ENCODE measurements at regions not wholly inside any gene's neighbourhood (a gene's known extent, or its start where the extent isn't known, plus 50 kb on each side); places are given as distances from the start of the nearest gene placed in this dataset.

DNA sequence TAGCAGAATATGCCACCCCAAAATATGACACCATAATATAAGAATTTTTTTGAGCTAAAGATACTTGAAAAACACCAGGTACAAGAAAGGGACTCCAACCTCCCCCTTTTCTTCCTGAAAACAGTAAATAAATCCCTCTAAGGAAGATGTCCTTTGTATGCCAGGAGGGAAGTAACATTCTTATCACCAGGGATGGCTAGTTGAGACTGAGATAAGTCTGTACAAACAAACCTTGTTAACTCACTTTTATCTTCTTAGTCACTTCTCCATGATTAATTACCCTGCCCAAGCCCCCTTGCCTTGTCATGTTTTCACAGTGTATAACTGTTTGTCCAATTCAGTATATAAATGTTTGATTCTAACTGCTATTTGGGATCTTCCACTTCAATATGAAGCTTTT, 888.0 kb downstream of the PCDH18 start:
- Histone ChIP-seq H3K4me3 (no peak overlapping the region), H3K36me3 (no peaks in the 10 kb centered on the region), H3K27ac (no peak overlapping the region), H3K4me1 (no peaks in the 10 kb centered on the region), H3K9me3 (no peaks in the 10 kb centered on the region), H3K27me3 (no peaks in the 10 kb centered on the region)
- TF ChIP-seq, protein P1, sequence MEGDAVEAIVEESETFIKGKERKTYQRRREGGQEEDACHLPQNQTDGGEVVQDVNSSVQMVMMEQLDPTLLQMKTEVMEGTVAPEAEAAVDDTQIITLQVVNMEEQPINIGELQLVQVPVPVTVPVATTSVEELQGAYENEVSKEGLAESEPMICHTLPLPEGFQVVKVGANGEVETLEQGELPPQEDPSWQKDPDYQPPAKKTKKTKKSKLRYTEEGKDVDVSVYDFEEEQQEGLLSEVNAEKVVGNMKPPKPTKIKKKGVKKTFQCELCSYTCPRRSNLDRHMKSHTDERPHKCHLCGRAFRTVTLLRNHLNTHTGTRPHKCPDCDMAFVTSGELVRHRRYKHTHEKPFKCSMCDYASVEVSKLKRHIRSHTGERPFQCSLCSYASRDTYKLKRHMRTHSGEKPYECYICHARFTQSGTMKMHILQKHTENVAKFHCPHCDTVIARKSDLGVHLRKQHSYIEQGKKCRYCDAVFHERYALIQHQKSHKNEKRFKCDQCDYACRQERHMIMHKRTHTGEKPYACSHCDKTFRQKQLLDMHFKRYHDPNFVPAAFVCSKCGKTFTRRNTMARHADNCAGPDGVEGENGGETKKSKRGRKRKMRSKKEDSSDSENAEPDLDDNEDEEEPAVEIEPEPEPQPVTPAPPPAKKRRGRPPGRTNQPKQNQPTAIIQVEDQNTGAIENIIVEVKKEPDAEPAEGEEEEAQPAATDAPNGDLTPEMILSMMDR (IDR thresholded peaks at IDR 0.05) = no peak
- no peak for TF ChIP-seq POLR2A (IDR thresholded peaks at IDR 0.05)
- intact Hi-C loops (cut with DNase I; ENCODE audit: low total_unique reads) = no loop called here
- DNase-seq = no peak

DNA sequence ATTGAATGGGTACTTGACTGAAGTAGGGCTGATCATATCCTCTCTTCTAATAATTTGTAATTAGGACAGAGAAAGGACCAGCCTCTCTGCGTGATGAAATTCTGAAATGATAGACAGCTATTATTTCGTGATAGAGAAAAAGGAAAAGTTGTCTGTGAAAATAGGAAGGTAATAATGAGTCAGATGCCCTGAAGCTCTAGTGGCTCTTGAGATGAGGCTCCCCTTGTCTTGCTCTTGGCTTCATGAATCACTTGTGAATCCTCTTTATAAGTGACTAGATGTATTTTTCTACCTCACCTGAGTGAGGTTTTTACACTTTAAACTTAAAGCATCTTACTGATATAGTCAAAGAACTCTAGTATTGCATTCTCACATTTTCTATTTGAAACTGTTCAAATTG, 888.9 kb downstream of the PCDH18 start:
- H3K4me3 ChIP-seq = no peak overlapping the region
- H3K27me3 ChIP-seq = no peaks in the 10 kb centered on the region
- DNase-seq = no peak
- no peak overlapping the region for H3K27ac ChIP-seq
- intact Hi-C loops (cut with DNase I; ENCODE audit: low total_unique reads) = no loop called here
- TF ChIP-seq, protein P1 (IDR thresholded peaks at IDR 0.05) = no peak
- no peak for TF ChIP-seq POLR2A (IDR thresholded peaks at IDR 0.05)
- H3K4me1 ChIP-seq = no peaks in the 10 kb centered on the region
- no peaks in the 10 kb centered on the region for H3K9me3 ChIP-seq
- H3K36me3 ChIP-seq = no peaks in the 10 kb centered on the region

DNA sequence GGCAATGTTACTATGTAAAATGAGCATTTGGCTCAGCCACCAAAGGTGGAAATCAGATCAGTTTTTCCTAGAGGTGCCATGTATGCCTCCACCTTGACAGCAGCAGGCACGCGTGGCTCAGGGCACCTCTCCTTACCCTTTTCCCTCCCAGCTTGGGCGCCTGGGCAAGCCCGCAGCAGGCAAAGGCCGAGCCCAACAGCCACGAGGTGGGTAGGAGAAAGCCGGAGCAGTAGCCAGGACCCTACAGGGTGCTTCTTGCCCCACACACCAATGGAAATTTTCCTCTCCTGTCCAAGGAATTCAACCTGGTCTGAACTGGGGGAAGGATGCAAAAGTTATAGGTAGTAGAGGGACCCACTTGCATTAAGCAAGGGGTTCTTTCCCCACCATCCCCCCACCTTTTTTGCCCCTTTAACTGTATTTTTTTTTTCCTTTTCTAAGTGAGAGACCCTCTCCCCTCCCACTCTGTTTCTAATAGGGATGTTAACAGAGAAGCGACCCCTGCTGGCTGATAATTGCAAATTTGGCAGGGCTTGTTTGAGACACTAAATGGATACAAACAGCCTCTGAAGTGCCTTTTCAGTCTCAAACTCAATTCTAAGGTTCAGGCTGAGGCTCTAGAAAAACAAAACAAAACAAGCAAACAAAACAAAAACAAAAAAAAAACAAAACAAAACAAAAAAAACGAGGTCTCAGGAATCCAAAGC, 895.1 kb downstream of the PCDH18 start:
- H3K9me3 ChIP-seq = no peaks in the 10 kb centered on the region
- no peaks in the 10 kb centered on the region for H3K27me3 ChIP-seq
- no peaks in the 10 kb centered on the region for H3K4me1 ChIP-seq
- no peak overlapping the region for H3K4me3 ChIP-seq
- intact Hi-C loops (cut with DNase I; ENCODE audit: low total_unique reads) = no loop called here
- no peak for DNase-seq
- H3K27ac ChIP-seq = no peak overlapping the region
- H3K36me3 ChIP-seq = no peaks in the 10 kb centered on the region
- TF ChIP-seq POLR2A (IDR thresholded peaks at IDR 0.05) = no peak
- TF ChIP-seq, protein P1 (IDR thresholded peaks at IDR 0.05) = no peak

DNA sequence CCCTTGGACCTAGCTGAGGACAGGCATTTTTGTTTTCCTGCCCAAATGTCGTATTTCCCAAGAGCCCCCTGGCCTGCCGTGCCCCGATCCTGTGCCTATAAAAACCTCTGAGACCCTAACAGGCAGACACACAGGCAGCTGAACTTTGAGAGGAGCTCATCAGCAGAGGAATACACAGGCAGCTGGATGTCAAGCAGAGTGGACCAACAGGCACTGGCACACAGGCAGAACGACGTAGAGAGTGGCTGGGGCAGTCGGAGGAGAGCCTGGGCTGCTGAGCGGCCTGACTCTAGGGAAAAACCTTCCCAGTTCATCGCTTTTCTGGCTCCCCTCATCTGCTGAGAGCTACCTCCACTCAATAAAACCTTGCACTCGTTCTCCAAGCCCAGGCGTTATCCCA, 896.1 kb downstream of the PCDH18 start:
- H3K4me1 ChIP-seq = no peaks in the 10 kb centered on the region
- DNase-seq = no peak
- no peak overlapping the region for H3K27ac ChIP-seq
- no peaks in the 10 kb centered on the region for H3K36me3 ChIP-seq
- TF ChIP-seq POLR2A (IDR thresholded peaks at IDR 0.05) = no peak
- TF ChIP-seq, protein P1 (IDR thresholded peaks at IDR 0.05) = no peak
- H3K27me3 ChIP-seq = no peaks in the 10 kb centered on the region
- intact Hi-C loops (cut with DNase I; ENCODE audit: low total_unique reads) = no loop called here
- H3K4me3 ChIP-seq = no peak overlapping the region
- H3K9me3 ChIP-seq = no peaks in the 10 kb centered on the region

DNA sequence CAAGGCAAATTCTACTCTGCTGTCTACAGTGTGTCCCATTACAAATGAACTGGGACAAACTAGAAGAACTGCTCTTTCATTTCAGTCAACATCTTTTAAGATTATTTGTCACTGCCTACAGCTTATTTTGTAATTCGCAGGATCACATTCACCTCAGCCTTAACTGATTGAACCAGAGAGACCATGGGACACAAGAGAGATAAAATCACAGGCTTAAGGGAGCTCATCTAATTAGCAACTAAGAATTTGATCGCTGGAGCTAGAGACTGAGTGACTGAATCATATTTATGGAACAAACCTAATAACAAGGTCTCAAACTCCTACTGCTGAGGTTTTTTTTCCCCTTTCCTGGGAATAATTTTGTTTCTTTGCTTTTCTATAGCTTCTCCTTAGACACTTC, 898.2 kb downstream of the PCDH18 start:
- Histone ChIP-seq H3K4me3 (no peak overlapping the region), H3K27me3 (no peaks in the 10 kb centered on the region), H3K36me3 (no peaks in the 10 kb centered on the region), H3K9me3 (no peaks in the 10 kb centered on the region), H3K27ac (no peak overlapping the region), H3K4me1 (no peaks in the 10 kb centered on the region)
- TF ChIP-seq, protein P1 (IDR thresholded peaks at IDR 0.05) = no peak
- no peak for TF ChIP-seq POLR2A (IDR thresholded peaks at IDR 0.05)
- DNase-seq = no peak
- intact Hi-C loops (cut with DNase I; ENCODE audit: low total_unique reads) = no loop called here
